Activated T-helper 1 cell treated with anti-CD3 and anti-CD28 coated beads, Interleukin-12 subunit alpha, Interleukin-12 subunit beta, Interleukin-2, Interleukin-4 antibody, amounts not matched to agents 30 ng/mL and 10 ng/mL and 1 ng/mL, durations not matched to agents 14 hours and 24 hours and 36 hours (primary cell): ENCODE measurements at regions not wholly inside any gene's neighbourhood (a gene's known extent, or its start where the extent isn't known, plus 50 kb on each side); places are given as distances from the start of the nearest gene placed in this dataset.

ENCODE experiments used
- DNase-seq: peaks from one replicate; pipeline ENCODE4 v3.0.0; 2021; ENCODE audit warnings: low spot score
- H3K27ac Mint-ChIP-seq: one replicate; pipeline ENCODE4 v1.8.0; 2021; ENCODE audit warnings: mild to moderate bottlenecking, mixed read lengths
- H3K27me3 Mint-ChIP-seq: one replicate; pipeline ENCODE4 v1.8.0; 2022; ENCODE audit warnings: mild to moderate bottlenecking, moderate library complexity, mixed read lengths; ENCODE audit not compliant: insufficient read depth
- H3K36me3 Mint-ChIP-seq: one replicate; pipeline ENCODE4 v1.8.0; 2021; ENCODE audit warnings: low read depth, mixed read lengths
- H3K4me1 Mint-ChIP-seq: one replicate; pipeline ENCODE4 v1.8.0; 2021; ENCODE audit warnings: low read depth, mixed read lengths
- H3K4me3 Mint-ChIP-seq: one replicate; pipeline ENCODE4 v1.8.0; 2021; ENCODE audit warnings: mild to moderate bottlenecking, moderate library complexity, mixed read lengths
- H3K9me3 Mint-ChIP-seq: one replicate; pipeline ENCODE4 v1.8.0; 2021; ENCODE audit warnings: mixed read lengths
- intact Hi-C: fragments of 100-400 bp; cut with micrococcal nuclease; formaldehyde crosslinking; loops from one replicate; pipeline ENCODE4 v1.15.1; 2024

DNA sequence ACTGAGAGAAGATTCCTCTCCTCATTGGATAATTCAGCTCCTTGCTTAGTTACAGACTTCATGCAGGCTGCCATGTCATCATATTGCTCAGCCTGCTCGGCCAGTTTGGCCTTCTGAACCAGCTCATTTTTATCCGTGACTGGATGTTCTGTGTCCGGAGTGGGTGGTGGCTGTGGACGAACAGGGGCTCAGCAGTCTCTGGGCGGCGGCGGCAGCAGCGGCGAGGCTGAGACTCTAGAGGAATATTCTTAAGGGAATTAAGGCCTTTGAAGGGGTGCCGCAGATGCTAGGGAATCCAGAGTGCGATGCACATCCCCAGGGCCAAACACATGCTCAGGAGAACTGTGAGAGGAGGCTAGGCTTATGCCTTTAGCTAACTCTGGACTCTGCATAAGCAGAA is 97.9 kb upstream of the GYPC start:
- H3K4me3 Mint-ChIP-seq = no peak overlapping the region
- H3K27me3 Mint-ChIP-seq = no peaks in the 10 kb centered on the region
- no peak for DNase-seq
- H3K9me3 Mint-ChIP-seq = no peaks in the 10 kb centered on the region
- H3K36me3 Mint-ChIP-seq = no peaks in the 10 kb centered on the region
- H3K27ac Mint-ChIP-seq = no peak overlapping the region
- intact Hi-C loops = no loop called here
- no peaks in the 10 kb centered on the region for H3K4me1 Mint-ChIP-seq

- Mint-ChIP-seq H3K9me3 (no peaks in the 10 kb centered on the region), H3K27ac (no peak overlapping the region), H3K27me3 (no peaks in the 10 kb centered on the region), H3K4me1 (no peaks in the 10 kb centered on the region), H3K4me3 (no peak overlapping the region), H3K36me3 (no peaks in the 10 kb centered on the region)
- no peak for DNase-seq
- intact Hi-C loops = no loop called here
Observed at GRCh38 chr2:126568734-126569133, 87.2 kb upstream of the GYPC start.

- H3K27ac Mint-ChIP-seq = no peak overlapping the region
- intact Hi-C loops = no loop called here
- no peaks in the 10 kb centered on the region for H3K4me1 Mint-ChIP-seq
- H3K36me3 Mint-ChIP-seq = no peaks in the 10 kb centered on the region
- H3K9me3 Mint-ChIP-seq = no peaks in the 10 kb centered on the region
- no peak overlapping the region for H3K4me3 Mint-ChIP-seq
- no peak for DNase-seq
- H3K27me3 Mint-ChIP-seq = no peaks in the 10 kb centered on the region
Observed at GRCh38 chr2:126571403-126571802, 84.6 kb upstream of the GYPC start.

DNA sequence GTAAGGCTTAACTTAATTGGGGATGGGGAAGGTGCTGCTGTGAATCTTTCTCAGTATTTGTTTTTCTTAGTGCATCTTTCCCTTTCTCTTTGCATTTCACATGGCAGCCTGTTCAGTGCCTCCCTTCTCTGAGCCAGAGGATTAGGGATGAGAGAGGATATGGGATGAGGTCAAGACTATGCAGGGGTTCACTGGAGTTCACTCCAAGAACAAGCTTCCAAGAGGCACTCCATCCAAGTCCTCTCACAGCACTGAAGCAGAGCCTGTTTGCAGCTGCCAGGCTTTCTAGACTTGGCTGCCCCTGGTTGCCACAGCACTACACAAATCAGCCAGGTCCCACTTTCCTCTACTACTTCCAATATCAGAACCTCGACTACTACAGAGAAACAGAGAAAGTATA is 80.3 kb upstream of the GYPC start:
- Mint-ChIP-seq H3K4me1 (no peaks in the 10 kb centered on the region), H3K36me3 (no peaks in the 10 kb centered on the region), H3K27me3 (peaks cover 4% of the 10 kb centered on the region), H3K27ac (no peak overlapping the region), H3K4me3 (no peak overlapping the region), H3K9me3 (no peaks in the 10 kb centered on the region)
- DNase-seq = no peak
- intact Hi-C loops = no loop called here

DNA sequence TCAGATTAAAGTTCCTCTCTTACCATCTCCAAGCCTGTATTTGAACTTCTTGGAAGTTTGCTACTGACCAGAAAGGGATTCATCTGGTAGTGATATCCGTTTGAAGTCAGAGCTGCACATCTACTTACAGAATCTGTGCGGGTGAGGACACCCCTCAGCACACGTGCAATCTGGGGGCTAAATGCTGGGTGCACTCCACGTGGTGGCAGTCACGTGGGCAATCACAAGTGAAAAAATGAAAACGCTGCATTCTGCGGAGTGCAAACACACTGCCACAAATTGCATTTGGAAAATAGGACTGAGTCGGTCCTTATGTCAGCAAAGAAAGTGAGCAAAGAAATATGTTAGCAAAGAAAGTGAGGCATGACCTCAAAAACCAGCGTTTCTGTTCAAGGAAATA is 76.1 kb upstream of the GYPC start:
- Mint-ChIP-seq H3K36me3 (no peaks in the 10 kb centered on the region), H3K27me3 (peaks cover 4% of the 10 kb centered on the region), H3K27ac (no peak overlapping the region), H3K9me3 (no peaks in the 10 kb centered on the region), H3K4me3 (no peak overlapping the region), H3K4me1 (no peaks in the 10 kb centered on the region)
- DNase-seq = no peak
- intact Hi-C loops = no loop called here

- Mint-ChIP-seq H3K4me1 (no peaks in the 10 kb centered on the region), H3K4me3 (no peak overlapping the region), H3K9me3 (no peaks in the 10 kb centered on the region), H3K36me3 (no peaks in the 10 kb centered on the region), H3K27me3 (no peaks in the 10 kb centered on the region), H3K27ac (no peak overlapping the region)
- intact Hi-C loops = loop anchor here (5.0 kb wide), 1 partner anchor 191 kb away; no protein-coding TSS in a partner anchor
- no peak for DNase-seq
Observed at GRCh38 chr2:126586317-126586716, 69.6 kb upstream of the GYPC start.

GRCh38 chr2:126599062-126599461 is 56.9 kb upstream of the GYPC start:
- H3K27me3 Mint-ChIP-seq = no peaks in the 10 kb centered on the region
- H3K4me3 Mint-ChIP-seq = no peak overlapping the region
- peaks cover 12% of the 10 kb centered on the region for H3K9me3 Mint-ChIP-seq
- intact Hi-C loops = no loop called here
- no peaks in the 10 kb centered on the region for H3K4me1 Mint-ChIP-seq
- no peak overlapping the region for H3K27ac Mint-ChIP-seq
- DNase-seq = no peak
- no peaks in the 10 kb centered on the region for H3K36me3 Mint-ChIP-seq

DNA sequence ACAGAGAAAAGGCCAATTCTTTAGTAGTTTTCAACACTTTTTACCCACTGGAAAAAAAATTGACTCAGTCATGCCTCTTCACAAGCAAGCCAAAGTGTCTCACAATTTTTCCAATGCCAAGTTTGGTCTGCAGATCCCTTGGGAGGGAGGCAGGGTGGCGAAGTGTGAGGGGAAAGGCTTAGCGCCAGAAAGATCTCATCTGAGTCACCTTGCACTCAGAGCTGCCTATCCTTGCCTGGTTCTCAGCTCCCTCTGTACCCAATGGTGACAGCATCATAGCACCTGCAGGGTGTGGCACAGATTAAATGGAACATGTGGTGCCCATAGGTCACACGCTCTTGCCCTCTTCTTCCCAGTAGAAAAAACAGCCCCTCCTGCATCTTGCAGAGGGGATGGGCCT is 55.2 kb upstream of the GYPC start:
- Mint-ChIP-seq H3K4me1 (no peaks in the 10 kb centered on the region), H3K9me3 (peaks cover 25% of the 10 kb centered on the region), H3K27me3 (no peaks in the 10 kb centered on the region), H3K36me3 (no peaks in the 10 kb centered on the region), H3K27ac (no peak overlapping the region), H3K4me3 (no peak overlapping the region)
- no peak for DNase-seq
- intact Hi-C loops = no loop called here

- DNase-seq = no peak
- Mint-ChIP-seq H3K4me3 (no peak overlapping the region), H3K27ac (no peak overlapping the region), H3K27me3 (no peaks in the 10 kb centered on the region), H3K4me1 (no peaks in the 10 kb centered on the region), H3K9me3 (peaks cover 33% of the 10 kb centered on the region), H3K36me3 (no peaks in the 10 kb centered on the region)
- intact Hi-C loops = no loop called here
Observed at GRCh38 chr2:126602334-126602733, 53.6 kb upstream of the GYPC start.
